H1 (cell line): ENCODE measurements at regions not wholly inside any gene's neighbourhood (a gene's known extent, or its start where the extent isn't known, plus 50 kb on each side); places are given as distances from the start of the nearest gene placed in this dataset.

ENCODE experiments used
- BACH1 ChIP-seq: IDR thresholded peaks from 2 replicates; pipeline ENCODE4 v1.6.1; 2012; ENCODE audit warnings: low read length, improper control_type of control experiment
- GABPA ChIP-seq: IDR thresholded peaks from 2 replicates; pipeline ENCODE4 v1.6.1; 2011; ENCODE audit warnings: mild to moderate bottlenecking, low read length, moderate library complexity, borderline replicate concordance; ENCODE audit not compliant: insufficient read depth
- TF ChIP-seq, protein P1 (sequence below), 3 experiments: IDR thresholded peaks; 1 replicate in 2 of 3; 2 replicates in 1 of 3; pipeline versions ENCODE4 v1.5.1 to v1.6.1; 2011; ENCODE audit warnings: low read length in 3 of 3, mild to moderate bottlenecking in 3 of 3, inconsistent platforms in 2 of 3, low read depth in 1 of 3, moderate library complexity in 1 of 3; ENCODE audit not compliant: insufficient read depth in 1 of 3; ENCODE audit errors: control extremely low read depth in 1 of 3

DNA sequence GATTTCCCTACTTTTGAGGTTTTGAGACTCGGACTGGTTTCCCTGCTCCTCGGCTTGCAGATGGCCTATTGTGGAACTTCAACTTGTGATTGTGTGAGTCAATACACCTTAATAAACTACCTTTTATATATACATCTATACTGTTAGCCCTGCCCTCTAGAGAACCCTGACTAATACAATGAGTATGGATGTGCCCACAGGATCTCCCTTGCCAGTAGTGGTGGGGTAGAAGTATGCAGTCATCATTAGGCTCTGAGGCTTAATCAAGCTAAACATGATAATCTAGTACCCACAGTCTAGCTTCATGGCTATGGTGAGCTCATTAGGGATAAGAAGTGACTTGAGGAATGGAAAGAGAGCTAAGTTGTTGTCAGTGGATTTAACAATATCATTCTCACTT is 412.8 kb upstream of the PTGER4 start:
- TF ChIP-seq, protein P1, sequence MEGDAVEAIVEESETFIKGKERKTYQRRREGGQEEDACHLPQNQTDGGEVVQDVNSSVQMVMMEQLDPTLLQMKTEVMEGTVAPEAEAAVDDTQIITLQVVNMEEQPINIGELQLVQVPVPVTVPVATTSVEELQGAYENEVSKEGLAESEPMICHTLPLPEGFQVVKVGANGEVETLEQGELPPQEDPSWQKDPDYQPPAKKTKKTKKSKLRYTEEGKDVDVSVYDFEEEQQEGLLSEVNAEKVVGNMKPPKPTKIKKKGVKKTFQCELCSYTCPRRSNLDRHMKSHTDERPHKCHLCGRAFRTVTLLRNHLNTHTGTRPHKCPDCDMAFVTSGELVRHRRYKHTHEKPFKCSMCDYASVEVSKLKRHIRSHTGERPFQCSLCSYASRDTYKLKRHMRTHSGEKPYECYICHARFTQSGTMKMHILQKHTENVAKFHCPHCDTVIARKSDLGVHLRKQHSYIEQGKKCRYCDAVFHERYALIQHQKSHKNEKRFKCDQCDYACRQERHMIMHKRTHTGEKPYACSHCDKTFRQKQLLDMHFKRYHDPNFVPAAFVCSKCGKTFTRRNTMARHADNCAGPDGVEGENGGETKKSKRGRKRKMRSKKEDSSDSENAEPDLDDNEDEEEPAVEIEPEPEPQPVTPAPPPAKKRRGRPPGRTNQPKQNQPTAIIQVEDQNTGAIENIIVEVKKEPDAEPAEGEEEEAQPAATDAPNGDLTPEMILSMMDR (IDR thresholded peaks at IDR 0.05; ENCODE audit: control extremely low read depth in 1 of 3, insufficient read depth in 1 of 3, low read depth in 1 of 3, low read length in 3 of 3), result no peak
- TF ChIP-seq BACH1 (no peak), GABPA (no peak)
